H1 (cell line): ENCODE measurements at regions not wholly inside any gene's neighbourhood (a gene's known extent, or its start where the extent isn't known, plus 50 kb on each side); places are given as distances from the start of the nearest gene placed in this dataset.

ENCODE experiments used
- CTCF ChIA-PET: fragments of 300-600 bp; sonication (Branson Sonifier 250); formaldehyde crosslinking; loops from one replicate; lab custom pipeline; 2021; ENCODE audit not compliant: partially characterized antibody; lab: Charles Lee
- POLR2A ChIA-PET: fragments of 300-600 bp; sonication (Branson Sonifier 250); formaldehyde crosslinking; loops from one replicate; lab custom pipeline; 2021; ENCODE audit warnings: inconsistent platforms; ENCODE audit not compliant: partially characterized antibody; lab: Charles Lee
- DNase-seq, 2 experiments: peaks; one replicate each; pipeline versions ENCODE4 v3.0.0 to v3.0.0-alpha.2; 2010 to 2022; ENCODE audit warnings: low spot score in 2 of 2, low read depth in 1 of 2, mixed read lengths in 1 of 2
- FAIRE-seq: peaks from 2 replicates; lab custom pipeline; 2011; peaks lifted over from hg19 to GRCh38; lab: Jason Lieb, UNC
- H2AFZ ChIP-seq: 2 replicates; pipeline ENCODE4 v1.8.1; 2012; ENCODE audit warnings: low read length, inconsistent platforms
- H2AK5ac ChIP-seq: 2 replicates; pipeline ENCODE4 v1.6.1; 2013; ENCODE audit warnings: low read depth, low read length
- H2BK120ac ChIP-seq: replicated peaks from 2 replicates; pipeline ENCODE3; 2013; ENCODE audit warnings: low read depth, low read length, inconsistent platforms
- H2BK12ac ChIP-seq: 2 replicates; pipeline ENCODE4 v1.6.1; 2013; ENCODE audit warnings: low read depth, low read length
- H2BK15ac ChIP-seq: 2 replicates; pipeline ENCODE4 v1.6.1; 2013; ENCODE audit warnings: low read length
- H2BK20ac ChIP-seq: 2 replicates; pipeline ENCODE4 v1.6.1; 2013; ENCODE audit warnings: low read length
- H2BK5ac ChIP-seq: 2 replicates; pipeline ENCODE4 v1.6.1; 2013; ENCODE audit warnings: low read depth, low read length
- H3K14ac ChIP-seq: 2 replicates; pipeline ENCODE4 v1.6.1; 2013; ENCODE audit warnings: inconsistent platforms; ENCODE audit not compliant: insufficient read length
- H3K18ac ChIP-seq: 2 replicates; pipeline ENCODE4 v1.6.1; 2013; ENCODE audit warnings: low read length; ENCODE audit errors: extremely low read depth
- H3K23ac ChIP-seq: 2 replicates; pipeline ENCODE4 v1.6.1; 2013; ENCODE audit warnings: inconsistent platforms; ENCODE audit not compliant: insufficient read length
- H3K23me2 ChIP-seq: 2 replicates; pipeline ENCODE4 v1.6.1; 2013; ENCODE audit warnings: low read depth, low read length
- H3K27ac ChIP-seq: 2 replicates; pipeline ENCODE4 v1.6.1; 2011; ENCODE audit warnings: low read depth, low read length, inconsistent platforms
- H3K27me3 ChIP-seq, 4 experiments: replicated peaks in 1 of 4; 1 replicate in 1 of 4; 2 replicates in 3 of 4; pipeline versions ENCODE4 v1.6.1 to v1.8.1; 2011 to 2013; ENCODE audit warnings: low read length in 3 of 4, mild to moderate bottlenecking in 3 of 4, inconsistent platforms in 2 of 4, mixed read lengths in 2 of 4, moderate library complexity in 1 of 4; ENCODE audit not compliant: control insufficient read depth in 3 of 4, insufficient read depth in 3 of 4; ENCODE audit errors: extremely low read depth in 1 of 4
- H3K36me3 ChIP-seq, 4 experiments: 2 replicates each; pipeline versions ENCODE4 v1.6.1 to v1.8.1; 2011 to 2013; ENCODE audit warnings: mild to moderate bottlenecking in 4 of 4, low read length in 3 of 4, moderate library complexity in 2 of 4, control low read depth in 1 of 4, inconsistent platforms in 1 of 4; ENCODE audit not compliant: insufficient read depth in 4 of 4, control insufficient read depth in 2 of 4
- H3K4ac ChIP-seq: replicated peaks from 2 replicates; pipeline ENCODE3; 2013; ENCODE audit warnings: low read length, low read depth, mixed read lengths, inconsistent platforms; ENCODE audit not compliant: insufficient read length
- H3K4me1 ChIP-seq, 4 experiments: replicated peaks in 1 of 4; 1 replicate in 1 of 4; 2 replicates in 3 of 4; pipeline versions ENCODE4 v1.6.1 to v1.8.1; 2011 to 2013; ENCODE audit warnings: low read length in 3 of 4, inconsistent platforms in 2 of 4, mixed read lengths in 1 of 4; ENCODE audit not compliant: insufficient read depth in 4 of 4, control insufficient read depth in 3 of 4
- H3K4me2 ChIP-seq, 2 experiments: 2 replicates each; pipeline versions ENCODE4 v1.6.1 to v1.8.1; 2011 to 2013; ENCODE audit warnings: low read depth in 2 of 2, low read length in 2 of 2, control low read depth in 1 of 2, inconsistent platforms in 1 of 2, mild to moderate bottlenecking in 1 of 2; ENCODE audit not compliant: insufficient read depth in 1 of 2
- H3K4me3 ChIP-seq, 4 experiments: fragments of 200-600, 300-600 bp in 1 of 4; sonication (generic), shearing (Covaris generic), sonication (Bioruptor Twin) in 1 of 4; 2 replicates each; pipeline versions ENCODE4 v1.5.1 to v1.8.1; 2011 to 2016; ENCODE audit warnings: low read length in 4 of 4, low read depth in 3 of 4, control low read depth in 2 of 4, inconsistent platforms in 2 of 4, mild to moderate bottlenecking in 2 of 4, mixed read lengths in 1 of 4, moderate library complexity in 1 of 4; ENCODE audit not compliant: insufficient read depth in 2 of 4; ENCODE audit errors: extremely low read depth in 1 of 4
- H3K56ac ChIP-seq: replicated peaks from 2 replicates; pipeline ENCODE3; 2013; ENCODE audit warnings: low read depth, mild to moderate bottlenecking, mixed read lengths, low read length, inconsistent platforms; ENCODE audit not compliant: insufficient read length
- H3K79me1 ChIP-seq: 2 replicates; pipeline ENCODE4 v1.6.1; 2013; ENCODE audit warnings: low read depth, low read length, control low read depth
- H3K79me2 ChIP-seq, 2 experiments: 2 replicates each; pipeline versions ENCODE4 v1.6.1 to v1.8.1; 2012 to 2013; ENCODE audit warnings: low read length in 2 of 2, mild to moderate bottlenecking in 2 of 2, inconsistent platforms in 1 of 2; ENCODE audit not compliant: insufficient read depth in 2 of 2, control insufficient read depth in 1 of 2
- H3K9ac ChIP-seq, 4 experiments: replicated peaks in 1 of 4; 1 replicate in 1 of 4; 2 replicates in 3 of 4; pipeline versions ENCODE4 v1.6.1 to v1.8.1; 2011 to 2013; ENCODE audit warnings: low read depth in 3 of 4, low read length in 3 of 4, control low read depth in 2 of 4, mild to moderate bottlenecking in 2 of 4, moderate library complexity in 2 of 4, inconsistent platforms in 1 of 4; ENCODE audit errors: extremely low read depth in 1 of 4
- H3K9me3 ChIP-seq, 2 experiments: 2 replicates each; pipeline versions ENCODE4 v1.6.1 to v1.8.1; 2012 to 2013; ENCODE audit warnings: mild to moderate bottlenecking in 2 of 2, moderate library complexity in 2 of 2, control low read depth in 1 of 2, inconsistent platforms in 1 of 2, low read depth in 1 of 2, low read length in 1 of 2, mixed read lengths in 1 of 2; ENCODE audit not compliant: insufficient read depth in 2 of 2
- H4K20me1 ChIP-seq, 2 experiments: replicated peaks in 1 of 2; 2 replicates each; pipeline versions ENCODE3 to v1.8.1; 2011 to 2013; ENCODE audit warnings: inconsistent platforms in 2 of 2, low read length in 2 of 2, mild to moderate bottlenecking in 1 of 2; ENCODE audit not compliant: insufficient read depth in 2 of 2, control insufficient read depth in 1 of 2
- H4K5ac ChIP-seq: 2 replicates; pipeline ENCODE4 v1.6.1; 2013; ENCODE audit warnings: low read length, low read depth, mixed read lengths, inconsistent platforms; ENCODE audit not compliant: insufficient read length
- H4K8ac ChIP-seq: 2 replicates; pipeline ENCODE4 v1.8.0; 2013; ENCODE audit warnings: mild to moderate bottlenecking, moderate library complexity, low read length, inconsistent platforms; ENCODE audit not compliant: insufficient read depth; ENCODE audit errors: extremely low read depth
- H4K91ac ChIP-seq: replicated peaks from 2 replicates; pipeline ENCODE3; 2013; ENCODE audit warnings: low read length, mixed read lengths, inconsistent platforms; ENCODE audit not compliant: insufficient read length
- WGBS, 2 experiments: shearing (Covaris generic) in 1 of 2; methylation state at CpG; one replicate each; pipeline versions ENCODE4 v1.1.6 to v1.1.7; 2013 to 2015; ENCODE audit warnings: low lambda C conversion rate in 2 of 2, mixed read lengths in 2 of 2, inconsistent platforms in 1 of 2, low coverage in 1 of 2, missing lambda C conversion rate in 1 of 2; ENCODE audit not compliant: insufficient replicate concordance in 2 of 2, insufficient coverage in 1 of 2, insufficient read length in 1 of 2; ENCODE audit errors: extremely low coverage in 1 of 2, missing lambda C conversion rate in 1 of 2; 5-methylcytosine and 5-hydroxymethylcytosine counted together

- H2BK20ac ChIP-seq, result no peak overlapping the region
- no peaks in the 10 kb centered on the region for H3K9me3 ChIP-seq
- H3K4me2 ChIP-seq, result no peak overlapping the region
- H3K27ac ChIP-seq, result no peak overlapping the region
- H3K14ac ChIP-seq, result no peak overlapping the region
- no peak overlapping the region for H3K18ac ChIP-seq
- DNase-seq, result no peak
- FAIRE-seq, result no peak
- no peak overlapping the region for H3K4me3 ChIP-seq
- no peak overlapping the region for H3K23ac ChIP-seq
- no peaks in the 10 kb centered on the region for H3K79me1 ChIP-seq
- CTCF ChIA-PET, result interaction anchor here (1.0 to 3.3 kb wide), 5 partner anchors 11 to 490 kb away, joined by 3 to 13 read pairs (median 3); partner anchors contain the start of gene ACOT12
- 0 out of 2 replicates have a peak overlapping the region, but pooled peaks have one; percentile 40 for H2BK12ac ChIP-seq
- no peak overlapping the region for H2BK5ac ChIP-seq
- WGBS, 2 experiments, result 94% methylated on average over 5 of the region's 5 CpGs; no CpG with 5 or more reads in 1 of the 2 experiments
- H3K9ac ChIP-seq, result no peak overlapping the region
- no peak overlapping the region for H4K8ac ChIP-seq
- no peak overlapping the region for H4K5ac ChIP-seq
- H2BK120ac ChIP-seq, result no peak overlapping the region
- no peak overlapping the region for H2BK15ac ChIP-seq
- no peak overlapping the region for H2AK5ac ChIP-seq
- H3K4me1 ChIP-seq, result no peaks in the 10 kb centered on the region
- no peaks in the 10 kb centered on the region for H3K23me2 ChIP-seq
- H3K27me3 ChIP-seq, result no peaks in the 10 kb centered on the region
- H3K36me3 ChIP-seq, result no peaks in the 10 kb centered on the region
- H3K4ac ChIP-seq, result no peak overlapping the region
- POLR2A ChIA-PET, result interaction anchor here (0.6 kb wide), 1 partner anchor 1793 kb away, joined by 3 read pairs; no protein-coding TSS in a partner anchor
- H3K56ac ChIP-seq, result no peak overlapping the region
- H4K91ac ChIP-seq, result no peak overlapping the region
- H2AFZ ChIP-seq, result peak overlapping the region; percentile 85
- H3K79me2 ChIP-seq, result no peaks in the 10 kb centered on the region
- H4K20me1 ChIP-seq, result no peaks in the 10 kb centered on the region
Observed at GRCh38 chr5:81883371-81883770, 88.5 kb upstream of the ATG10 start.
